Upper lobe of left lung (tissue), 4 donors: ENCODE measurements at regions not wholly inside any gene's neighbourhood (a gene's known extent, or its start where the extent isn't known, plus 50 kb on each side); places are given as distances from the start of the nearest gene placed in this dataset.

Source experiments
- EP300 ChIP-seq, 4 donors: sonication (generic); formaldehyde crosslinking; IDR thresholded peaks; one replicate each; pipeline ENCODE4 v1.5.1; 2017; ENCODE audit warnings: antibody characterized with exemption in 4 of 4, control low read depth in 2 of 4
- POLR2A ChIP-seq, 4 donors: fragments of 450-650 bp; IDR thresholded peaks; one replicate each; pipeline ENCODE4 v1.5.1; 2016 to 2017; ENCODE audit warnings: antibody characterized with exemption in 4 of 4, mild to moderate bottlenecking in 2 of 4
- POLR2AphosphoS5 ChIP-seq, 2 donors: sonication (generic); formaldehyde crosslinking; IDR thresholded peaks; one replicate each; pipeline ENCODE4 v1.5.1; 2017; ENCODE audit warnings: antibody characterized with exemption in 2 of 2
- TF ChIP-seq, protein P1 (sequence below), 6 experiments: fragments of 450-650 bp in 4 of 6; fragments of 200-600 bp in 2 of 6; sonication (generic) in 2 of 6; IDR thresholded peaks; one replicate each; pipeline ENCODE4 v1.5.1; 2016 to 2019; ENCODE audit warnings: antibody characterized with exemption in 6 of 6

DNA sequence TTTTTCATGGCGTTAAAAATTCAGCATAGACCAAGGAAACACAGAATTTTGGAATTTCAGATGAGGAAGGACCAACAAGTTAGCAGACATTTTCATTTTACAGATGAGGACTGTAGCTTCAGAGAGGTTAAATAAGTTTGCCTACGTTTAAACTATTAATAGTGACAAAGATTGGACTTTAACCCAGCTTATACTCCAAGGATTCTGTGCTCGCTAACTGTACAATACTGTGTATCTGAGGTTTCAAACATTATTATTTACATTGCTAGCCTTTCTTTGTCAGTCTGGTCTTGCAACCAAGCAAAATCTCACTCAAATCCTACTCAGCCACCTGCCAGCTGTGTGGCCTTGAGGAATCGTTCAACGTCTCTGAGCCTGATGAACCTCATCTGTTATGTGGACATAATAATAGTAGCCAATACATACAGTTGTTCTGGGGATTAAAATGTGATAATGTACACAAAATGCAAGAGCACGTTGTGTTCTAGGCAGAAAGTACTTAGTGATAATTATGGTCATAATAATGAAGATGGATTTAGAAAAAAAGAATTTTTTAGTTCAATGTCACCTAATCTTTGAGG is 462.4 kb upstream of the TRIB2 start:
- TF ChIP-seq EP300 (IDR thresholded peaks at IDR 0.05) = no peak
- no peak for TF ChIP-seq POLR2A (IDR thresholded peaks at IDR 0.05)
- TF ChIP-seq, protein P1, sequence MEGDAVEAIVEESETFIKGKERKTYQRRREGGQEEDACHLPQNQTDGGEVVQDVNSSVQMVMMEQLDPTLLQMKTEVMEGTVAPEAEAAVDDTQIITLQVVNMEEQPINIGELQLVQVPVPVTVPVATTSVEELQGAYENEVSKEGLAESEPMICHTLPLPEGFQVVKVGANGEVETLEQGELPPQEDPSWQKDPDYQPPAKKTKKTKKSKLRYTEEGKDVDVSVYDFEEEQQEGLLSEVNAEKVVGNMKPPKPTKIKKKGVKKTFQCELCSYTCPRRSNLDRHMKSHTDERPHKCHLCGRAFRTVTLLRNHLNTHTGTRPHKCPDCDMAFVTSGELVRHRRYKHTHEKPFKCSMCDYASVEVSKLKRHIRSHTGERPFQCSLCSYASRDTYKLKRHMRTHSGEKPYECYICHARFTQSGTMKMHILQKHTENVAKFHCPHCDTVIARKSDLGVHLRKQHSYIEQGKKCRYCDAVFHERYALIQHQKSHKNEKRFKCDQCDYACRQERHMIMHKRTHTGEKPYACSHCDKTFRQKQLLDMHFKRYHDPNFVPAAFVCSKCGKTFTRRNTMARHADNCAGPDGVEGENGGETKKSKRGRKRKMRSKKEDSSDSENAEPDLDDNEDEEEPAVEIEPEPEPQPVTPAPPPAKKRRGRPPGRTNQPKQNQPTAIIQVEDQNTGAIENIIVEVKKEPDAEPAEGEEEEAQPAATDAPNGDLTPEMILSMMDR (IDR thresholded peaks at IDR 0.05) = no peak
- TF ChIP-seq POLR2AphosphoS5 (IDR thresholded peaks at IDR 0.05) = no peak
